ENCODE measurements at regions not wholly inside any gene's neighbourhood (a gene's known extent, or its start where the extent isn't known, plus 50 kb on each side); places are given as distances from the start of the nearest gene placed in this dataset.

GRCh38 chr17:54381482-54381881 lies 519.2 kb upstream of the TOM1L1 start:
- TF ChIP-seq CTCF (IDR thresholded peaks at IDR 0.05; ENCODE audit: insufficient read depth, low read length, poor library complexity, severe bottlenecking): no peak
- no peak for TF ChIP-seq EZH2phosphoT487 (conservative IDR thresholded peaks at IDR 0.05; ENCODE audit: low read length)
